ENCODE measurements at regions not wholly inside any gene's neighbourhood (a gene's known extent, or its start where the extent isn't known, plus 50 kb on each side); places are given as distances from the start of the nearest gene placed in this dataset.
"Not testable (repeated sequence)": the region's sequence is repeated elsewhere in the genome, so short reads cannot be mapped to it uniquely, and the experiment has no call there.

DNA sequence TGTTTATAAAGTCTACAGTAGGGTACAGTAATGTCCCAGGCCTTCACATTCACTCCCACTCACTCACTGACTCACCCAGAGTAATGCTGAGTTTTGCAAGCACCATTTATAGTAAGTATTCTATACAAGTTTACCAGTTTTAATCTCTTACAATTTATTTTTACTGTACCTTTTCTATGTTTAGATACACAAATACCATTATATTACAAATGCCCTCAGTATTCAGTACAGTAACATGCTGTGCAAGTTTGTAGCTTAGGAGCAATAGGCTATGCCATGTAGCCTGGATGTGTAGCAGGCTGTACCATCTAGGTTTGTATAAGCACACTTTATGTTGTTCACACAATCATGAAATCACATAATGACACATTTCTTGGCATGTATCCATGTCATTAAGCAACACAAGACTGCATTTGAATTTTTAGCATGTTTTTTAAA lies 673.6 kb downstream of the CD109 start:
- no peak overlapping the region for H3K27ac ChIP-seq (ENCODE audit: low read length)
- H3K4me1 ChIP-seq (ENCODE audit: low read length), result no peaks in the 10 kb centered on the region
- H3K9me3 ChIP-seq (ENCODE audit: low read length), result no peaks in the 10 kb centered on the region
- H3K27me3 ChIP-seq (ENCODE audit: low read length), result no peaks in the 10 kb centered on the region
- H3K4me2 ChIP-seq (ENCODE audit: low read depth, low read length, poor library complexity, severe bottlenecking), result no peak overlapping the region
- H4K20me1 ChIP-seq (ENCODE audit: insufficient read depth, low read depth, low read length), result no peaks in the 10 kb centered on the region
- H3K9ac ChIP-seq (ENCODE audit: low read length), result no peak overlapping the region
- H3K36me3 ChIP-seq (ENCODE audit: insufficient read depth, low read length), result no peaks in the 10 kb centered on the region
- H3K4me3 ChIP-seq (ENCODE audit: low read length), result no peak overlapping the region
- H3K9me2 ChIP-seq (replicated peaks; ENCODE audit: insufficient read depth, low read length), result no peaks in the 10 kb centered on the region
- H2AFZ ChIP-seq (ENCODE audit: low read length), result no peak overlapping the region
- H3K79me2 ChIP-seq (ENCODE audit: low read length), result no peaks in the 10 kb centered on the region
- no peak for DNase-seq

- H3K9me2 ChIP-seq (replicated peaks; ENCODE audit: insufficient read depth, low read length), result no peaks in the 10 kb centered on the region
- no peaks in the 10 kb centered on the region for H3K27me3 ChIP-seq (ENCODE audit: low read length)
- DNase-seq, result no peak
- no peaks in the 10 kb centered on the region for H3K4me1 ChIP-seq (ENCODE audit: low read length)
- H3K36me3 ChIP-seq (ENCODE audit: insufficient read depth, low read length), result no peaks in the 10 kb centered on the region
- no peaks in the 10 kb centered on the region for H4K20me1 ChIP-seq (ENCODE audit: insufficient read depth, low read depth, low read length)
- H3K9ac ChIP-seq (ENCODE audit: low read length), result no peak overlapping the region
- H3K4me3 ChIP-seq (ENCODE audit: low read length), result no peak overlapping the region
- H3K27ac ChIP-seq (ENCODE audit: low read length), result no peak overlapping the region
- H3K79me2 ChIP-seq (ENCODE audit: low read length), result no peaks in the 10 kb centered on the region
- H3K4me2 ChIP-seq (ENCODE audit: low read depth, low read length, poor library complexity, severe bottlenecking), result no peak overlapping the region
- H2AFZ ChIP-seq (ENCODE audit: low read length), result no peak overlapping the region
- no peaks in the 10 kb centered on the region for H3K9me3 ChIP-seq (ENCODE audit: low read length)
These were observed 672.7 kb downstream of the CD109 start for GRCh38 chr6:74368746-74369145.

DNA sequence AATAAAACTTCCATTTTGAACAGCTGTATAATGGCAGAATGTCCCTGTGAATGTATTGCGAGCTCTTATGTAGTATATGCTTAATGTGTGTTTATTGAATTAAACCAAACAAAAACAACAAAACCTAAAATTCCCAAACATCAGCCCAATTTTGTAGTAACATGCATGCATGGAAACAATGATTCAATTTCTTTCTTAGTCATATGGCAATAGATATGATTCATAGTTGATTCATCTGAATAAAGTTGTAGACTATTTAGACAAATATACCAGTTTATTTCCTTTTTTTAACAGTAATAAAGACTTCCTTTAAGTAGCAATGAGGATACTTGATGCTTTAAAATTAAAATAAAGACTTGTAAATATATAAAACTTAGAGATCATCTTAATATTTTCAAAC lies 670.6 kb downstream of the CD109 start:
- Histone ChIP-seq H4K20me1 (ENCODE audit: insufficient read depth, low read depth, low read length) (no peaks in the 10 kb centered on the region), H3K4me2 (ENCODE audit: low read depth, low read length, poor library complexity, severe bottlenecking) (no peak overlapping the region), H3K4me1 (ENCODE audit: low read length) (no peaks in the 10 kb centered on the region), H3K36me3 (ENCODE audit: insufficient read depth, low read length) (no peaks in the 10 kb centered on the region), H3K9me2 (replicated peaks; ENCODE audit: insufficient read depth, low read length) (no peaks in the 10 kb centered on the region), H3K27me3 (ENCODE audit: low read length) (no peaks in the 10 kb centered on the region), H2AFZ (ENCODE audit: low read length) (no peak overlapping the region), H3K9ac (ENCODE audit: low read length) (no peak overlapping the region), H3K27ac (ENCODE audit: low read length) (no peak overlapping the region), H3K9me3 (ENCODE audit: low read length) (no peaks in the 10 kb centered on the region), H3K79me2 (ENCODE audit: low read length) (no peaks in the 10 kb centered on the region), H3K4me3 (ENCODE audit: low read length) (no peak overlapping the region)
- DNase-seq, result no peak

- H3K4me1 ChIP-seq (ENCODE audit: low read length), result no peaks in the 10 kb centered on the region
- H2AFZ ChIP-seq (ENCODE audit: low read length), result no peak overlapping the region
- H3K9me3 ChIP-seq (ENCODE audit: low read length), result no peaks in the 10 kb centered on the region
- H4K20me1 ChIP-seq (ENCODE audit: insufficient read depth, low read depth, low read length), result no peaks in the 10 kb centered on the region
- DNase-seq, result no peak
- H3K9me2 ChIP-seq (replicated peaks; ENCODE audit: insufficient read depth, low read length), result no peaks in the 10 kb centered on the region
- no peaks in the 10 kb centered on the region for H3K27me3 ChIP-seq (ENCODE audit: low read length)
- no peaks in the 10 kb centered on the region for H3K79me2 ChIP-seq (ENCODE audit: low read length)
- no peak overlapping the region for H3K4me2 ChIP-seq (ENCODE audit: low read depth, low read length, poor library complexity, severe bottlenecking)
- no peaks in the 10 kb centered on the region for H3K36me3 ChIP-seq (ENCODE audit: insufficient read depth, low read length)
- H3K4me3 ChIP-seq (ENCODE audit: low read length), result no peak overlapping the region
- H3K27ac ChIP-seq (ENCODE audit: low read length), result no peak overlapping the region
- H3K9ac ChIP-seq (ENCODE audit: low read length), result no peak overlapping the region
These were observed 666.4 kb downstream of the CD109 start for GRCh38 chr6:74362391-74362790.

- H2AFZ ChIP-seq (ENCODE audit: low read length), result no peak overlapping the region
These were observed 661.3 kb downstream of the CD109 start for GRCh38 chr6:74357321-74357720.

DNA sequence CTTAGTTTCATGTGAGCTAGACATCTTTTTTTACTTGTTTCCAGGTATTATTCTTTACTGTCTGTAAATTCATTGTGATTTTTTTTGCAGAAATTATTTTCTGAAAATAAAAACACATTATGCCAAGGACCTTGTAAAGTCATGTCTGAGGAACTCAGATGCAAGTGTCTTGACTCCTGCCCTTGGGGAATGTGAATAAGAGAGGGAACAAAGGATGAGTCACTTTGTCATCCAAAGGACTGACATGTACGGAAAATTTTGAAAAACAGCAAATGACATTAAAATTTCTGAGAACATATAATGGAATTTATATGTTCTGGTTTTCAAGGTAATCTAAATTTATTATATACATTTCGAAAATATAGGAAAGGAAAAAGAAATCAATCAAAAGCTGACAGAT lies 660.4 kb downstream of the CD109 start:
- H4K20me1 ChIP-seq (ENCODE audit: insufficient read depth, low read depth, low read length), result no peaks in the 10 kb centered on the region
- H2AFZ ChIP-seq (ENCODE audit: low read length), result no peak overlapping the region
- no peak overlapping the region for H3K4me2 ChIP-seq (ENCODE audit: low read depth, low read length, poor library complexity, severe bottlenecking)

More at GRCh38 chr6:74357321-74357720, 661.3 kb downstream of the CD109 start:
- H3K79me2 ChIP-seq (ENCODE audit: low read length), result no peaks in the 10 kb centered on the region
- H3K4me2 ChIP-seq (ENCODE audit: low read depth, low read length, poor library complexity, severe bottlenecking), result no peak overlapping the region
- no peaks in the 10 kb centered on the region for H3K9me3 ChIP-seq (ENCODE audit: low read length)
- no peak overlapping the region for H3K9ac ChIP-seq (ENCODE audit: low read length)
- H3K4me3 ChIP-seq (ENCODE audit: low read length), result no peak overlapping the region
- no peaks in the 10 kb centered on the region for H3K27me3 ChIP-seq (ENCODE audit: low read length)
- H3K27ac ChIP-seq (ENCODE audit: low read length), result no peak overlapping the region
- H4K20me1 ChIP-seq (ENCODE audit: insufficient read depth, low read depth, low read length), result no peaks in the 10 kb centered on the region
- H3K9me2 ChIP-seq (replicated peaks; ENCODE audit: insufficient read depth, low read length), result no peaks in the 10 kb centered on the region
- H3K36me3 ChIP-seq (ENCODE audit: insufficient read depth, low read length), result no peaks in the 10 kb centered on the region
- no peak for DNase-seq
- no peaks in the 10 kb centered on the region for H3K4me1 ChIP-seq (ENCODE audit: low read length)

GRCh38 chr6:74346936-74347535 lies 651.0 kb downstream of the CD109 start:
- Histone ChIP-seq H3K9me2 (replicated peaks; ENCODE audit: insufficient read depth, low read length) (no peaks in the 10 kb centered on the region), H3K4me1 (ENCODE audit: low read length) (no peaks in the 10 kb centered on the region), H3K36me3 (ENCODE audit: insufficient read depth, low read length) (no peaks in the 10 kb centered on the region), H3K79me2 (ENCODE audit: low read length) (no peaks in the 10 kb centered on the region), H3K4me2 (ENCODE audit: low read depth, low read length, poor library complexity, severe bottlenecking) (no peak overlapping the region), H4K20me1 (ENCODE audit: insufficient read depth, low read depth, low read length) (no peaks in the 10 kb centered on the region), H3K9me3 (ENCODE audit: low read length) (no peaks in the 10 kb centered on the region), H3K27ac (ENCODE audit: low read length) (no peak overlapping the region), H2AFZ (ENCODE audit: low read length) (no peak overlapping the region), H3K9ac (ENCODE audit: low read length) (no peak overlapping the region), H3K27me3 (ENCODE audit: low read length) (no peaks in the 10 kb centered on the region), H3K4me3 (ENCODE audit: low read length) (no peak overlapping the region)
- DNase-seq, result no peak

More for the DNA sequence above, 660.4 kb downstream of the CD109 start:
- H3K36me3 ChIP-seq (ENCODE audit: insufficient read depth, low read length), result no peaks in the 10 kb centered on the region
- no peak overlapping the region for H3K4me3 ChIP-seq (ENCODE audit: low read length)
- H3K9me3 ChIP-seq (ENCODE audit: low read length), result no peaks in the 10 kb centered on the region
- H3K27me3 ChIP-seq (ENCODE audit: low read length), result no peaks in the 10 kb centered on the region
- no peak overlapping the region for H3K27ac ChIP-seq (ENCODE audit: low read length)
- no peaks in the 10 kb centered on the region for H3K9me2 ChIP-seq (replicated peaks; ENCODE audit: insufficient read depth, low read length)
- H3K4me1 ChIP-seq (ENCODE audit: low read length), result no peaks in the 10 kb centered on the region
- H3K79me2 ChIP-seq (ENCODE audit: low read length), result no peaks in the 10 kb centered on the region
- no peak overlapping the region for H3K9ac ChIP-seq (ENCODE audit: low read length)
- DNase-seq, result no peak

GRCh38 chr6:74343804-74344203 lies 647.8 kb downstream of the CD109 start:
- H3K9me2 ChIP-seq (replicated peaks; ENCODE audit: insufficient read depth, low read length), result no peaks in the 10 kb centered on the region
- DNase-seq, result peak; percentile 46
- no peak overlapping the region for H2AFZ ChIP-seq (ENCODE audit: low read length)
- H3K27me3 ChIP-seq (ENCODE audit: low read length), result no peaks in the 10 kb centered on the region
- no peak overlapping the region for H3K4me3 ChIP-seq (ENCODE audit: low read length)
- H3K27ac ChIP-seq (ENCODE audit: low read length), result no peak overlapping the region
- no peaks in the 10 kb centered on the region for H4K20me1 ChIP-seq (ENCODE audit: insufficient read depth, low read depth, low read length)
- H3K36me3 ChIP-seq (ENCODE audit: insufficient read depth, low read length), result no peaks in the 10 kb centered on the region
- no peak overlapping the region for H3K9ac ChIP-seq (ENCODE audit: low read length)
- H3K4me2 ChIP-seq (ENCODE audit: low read depth, low read length, poor library complexity, severe bottlenecking), result no peak overlapping the region
- H3K9me3 ChIP-seq (ENCODE audit: low read length), result no peaks in the 10 kb centered on the region
- no peaks in the 10 kb centered on the region for H3K79me2 ChIP-seq (ENCODE audit: low read length)
- no peaks in the 10 kb centered on the region for H3K4me1 ChIP-seq (ENCODE audit: low read length)

DNA sequence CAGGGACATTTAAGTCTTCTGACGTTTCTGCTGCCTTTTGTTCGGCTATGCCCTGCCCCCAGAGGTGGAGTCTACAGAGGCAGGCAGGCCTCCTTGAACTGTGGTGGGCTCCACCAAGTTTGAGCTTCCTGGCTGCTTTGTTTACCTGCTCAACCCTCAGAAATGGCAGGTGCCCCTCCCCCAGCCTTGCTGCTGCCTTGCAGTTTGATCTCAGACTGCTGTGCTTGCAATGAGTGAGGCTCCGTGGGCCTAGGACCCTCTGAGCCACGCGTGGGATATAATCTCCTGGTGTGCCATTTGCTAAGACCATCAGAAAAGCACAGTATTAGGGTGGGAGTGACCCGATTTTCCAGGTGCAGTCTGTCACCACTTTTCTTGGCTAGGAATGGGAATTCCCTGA lies 647.3 kb downstream of the CD109 start:
- not testable (repeated sequence) for H3K36me3 ChIP-seq (ENCODE audit: insufficient read depth, low read length); H3K4me3 ChIP-seq (ENCODE audit: low read length); H4K20me1 ChIP-seq (ENCODE audit: insufficient read depth, low read depth, low read length); DNase-seq; H3K79me2 ChIP-seq (ENCODE audit: low read length); H3K4me1 ChIP-seq (ENCODE audit: low read length); H3K9me3 ChIP-seq (ENCODE audit: low read length); H3K9me2 ChIP-seq (replicated peaks; ENCODE audit: insufficient read depth, low read length); H3K27ac ChIP-seq (ENCODE audit: low read length); H3K27me3 ChIP-seq (ENCODE audit: low read length); H3K9ac ChIP-seq (ENCODE audit: low read length); H3K4me2 ChIP-seq (ENCODE audit: low read depth, low read length, poor library complexity, severe bottlenecking); H2AFZ ChIP-seq (ENCODE audit: low read length)

Data from Karpas-422 (cell line).